ENCODE measurements at regions not wholly inside any gene's neighbourhood (a gene's known extent, or its start where the extent isn't known, plus 50 kb on each side); places are given as distances from the start of the nearest gene placed in this dataset.
"Not testable (repeated sequence)": the region's sequence is repeated elsewhere in the genome, so short reads cannot be mapped to it uniquely, and the experiment has no call there.

DNA sequence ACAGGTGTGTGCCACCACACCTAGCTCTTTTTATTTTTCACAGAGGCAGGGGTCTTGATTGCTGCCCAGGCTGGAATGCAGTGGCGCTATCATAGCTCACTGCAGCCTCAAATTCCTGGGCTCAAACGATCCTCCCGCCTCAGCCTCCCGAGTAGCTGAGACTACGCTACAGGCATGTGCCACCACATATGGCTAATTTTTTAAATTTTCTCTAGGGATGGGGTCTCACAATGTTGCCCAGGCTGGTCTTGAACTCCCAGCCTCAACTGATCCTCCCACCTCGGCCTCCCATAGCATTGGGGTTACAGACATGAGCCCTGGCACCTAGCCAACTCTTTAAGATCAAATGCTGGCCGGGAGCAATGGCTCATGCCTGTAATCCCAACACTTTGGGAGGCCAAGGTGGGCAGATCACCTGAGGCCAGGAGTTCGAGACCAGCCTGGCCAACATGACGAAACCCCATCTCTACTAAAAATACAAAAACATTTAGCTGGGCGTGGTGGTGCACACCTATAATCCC is 50.6 kb upstream of the MYL10 start:
- not testable (repeated sequence) for DNase-seq

DNA sequence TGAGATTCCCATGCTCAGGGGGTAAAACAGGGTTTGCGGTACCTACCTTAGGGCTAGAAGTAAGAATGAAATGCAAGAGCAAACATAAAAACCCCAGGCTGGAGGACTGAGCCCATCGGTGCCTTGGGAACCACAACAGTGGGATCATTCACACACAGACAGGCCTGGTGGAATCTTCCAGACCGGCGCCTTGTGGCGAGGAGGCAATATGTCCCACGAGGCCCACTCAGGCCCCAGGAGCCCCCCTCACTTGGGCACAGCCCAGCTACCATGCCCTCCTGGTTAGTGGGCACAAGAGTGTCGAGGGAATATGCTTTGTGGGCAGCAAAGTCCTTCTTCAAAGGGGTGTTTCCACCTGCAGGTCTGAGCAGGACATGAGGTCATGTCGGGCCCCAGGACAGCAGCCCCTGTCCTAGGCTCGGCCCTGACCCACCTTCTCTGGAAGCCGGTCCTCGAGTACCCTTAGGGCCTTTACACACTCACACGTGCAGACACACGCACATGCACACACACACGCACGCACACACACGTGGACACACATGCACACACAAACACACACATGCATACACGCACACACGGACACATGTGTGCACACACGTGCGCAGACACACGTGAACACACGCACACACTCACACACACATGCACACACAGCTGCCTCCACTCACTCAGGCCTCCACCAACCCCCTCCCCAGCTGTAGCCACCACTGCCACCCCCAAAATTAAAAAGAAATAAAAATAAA is 51.5 kb upstream of the MYL10 start:
- no peak for DNase-seq

DNA sequence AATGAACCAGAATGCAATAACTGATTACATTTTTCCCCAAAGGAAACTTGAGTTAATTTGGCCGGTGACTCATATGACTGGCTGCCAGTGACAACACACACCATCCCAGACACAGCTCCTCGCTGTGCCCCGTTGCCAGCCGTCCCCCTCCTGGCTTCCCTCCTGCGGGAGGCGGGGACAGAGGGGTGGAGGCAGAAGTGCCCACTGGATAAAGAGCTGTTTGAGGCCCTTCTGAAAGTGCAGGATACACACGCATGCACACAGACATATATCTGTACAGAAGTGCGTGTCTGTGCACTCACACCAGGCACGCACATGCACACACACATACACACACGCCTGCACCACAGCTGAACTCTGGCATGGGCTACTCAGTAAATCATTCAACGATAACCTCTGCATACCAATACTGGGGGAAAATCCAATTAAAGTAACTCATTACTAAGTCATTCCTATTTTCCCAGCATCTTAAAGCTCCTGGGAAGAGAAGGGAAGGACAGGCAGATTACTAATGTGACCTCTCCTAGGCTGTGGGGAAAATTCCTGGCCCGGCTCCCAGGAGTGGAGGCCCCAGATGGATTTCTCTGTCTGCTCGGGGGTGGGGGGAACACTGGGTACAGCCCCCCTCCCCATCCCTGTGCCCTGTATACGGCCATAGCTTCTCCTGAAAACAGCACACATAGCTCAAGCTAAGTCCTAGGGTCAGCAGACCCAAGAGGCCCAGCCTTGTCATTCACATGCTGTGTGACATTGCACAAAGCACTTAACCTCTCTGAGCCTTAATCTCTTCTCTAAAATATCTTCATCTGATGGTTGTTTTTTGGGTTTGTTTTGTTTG is 52.3 kb upstream of the MYL10 start:
- DNase-seq: no peak

DNA sequence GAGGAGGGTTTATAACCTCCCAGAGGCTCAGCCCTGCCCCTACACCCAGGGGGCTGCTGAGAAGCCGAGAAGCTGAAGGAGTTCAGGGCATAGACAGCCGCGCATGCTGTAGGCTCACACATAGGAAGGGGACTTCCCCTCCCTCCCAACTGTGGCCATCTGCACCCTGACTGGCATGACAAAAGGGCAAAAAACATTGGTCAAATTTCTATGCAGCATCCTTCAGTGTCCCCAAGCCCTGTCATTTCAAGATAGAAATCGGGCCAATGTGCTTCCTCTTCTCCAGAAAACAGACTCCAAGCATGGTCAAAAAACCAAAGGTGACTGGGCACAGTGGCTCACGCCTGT is 55.9 kb upstream of the MYL10 start:
- DNase-seq: no peak

DNA sequence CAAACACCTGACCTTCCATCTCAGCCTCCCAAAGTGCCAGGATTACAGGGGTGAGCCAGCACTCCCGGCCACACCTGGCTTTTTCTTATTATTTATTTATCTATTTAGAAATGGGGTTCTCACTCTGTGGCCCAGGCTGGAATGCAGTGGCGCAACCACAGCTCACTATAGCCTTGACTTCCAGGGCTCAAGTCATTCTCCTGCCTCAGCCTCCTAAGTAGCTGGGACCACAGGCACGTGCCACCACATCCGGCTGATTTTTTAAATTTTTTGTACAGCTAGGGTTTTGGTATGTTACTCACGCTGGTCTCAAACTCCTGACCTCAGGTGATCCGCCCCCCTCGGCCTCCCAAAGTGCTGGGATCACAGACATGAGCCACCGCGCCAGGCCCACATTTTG is 56.9 kb upstream of the MYL10 start:
- no peak for DNase-seq

DNA sequence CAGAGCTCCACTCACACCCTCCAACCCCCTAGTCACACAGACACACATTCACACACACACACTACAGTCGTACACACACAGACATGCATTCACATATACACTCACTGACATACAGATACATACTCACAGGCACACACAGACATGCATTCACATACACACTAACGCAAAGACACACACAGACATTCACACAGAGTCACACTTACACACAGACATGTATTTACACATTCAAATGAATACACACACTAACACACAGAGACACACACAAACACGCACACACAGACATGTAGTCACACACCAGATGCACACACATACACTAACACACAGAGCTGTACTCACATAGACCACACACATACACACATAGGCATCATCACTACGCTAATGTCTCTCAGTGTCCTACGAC is 58.0 kb upstream of the MYL10 start:
- no peak for DNase-seq

DNA sequence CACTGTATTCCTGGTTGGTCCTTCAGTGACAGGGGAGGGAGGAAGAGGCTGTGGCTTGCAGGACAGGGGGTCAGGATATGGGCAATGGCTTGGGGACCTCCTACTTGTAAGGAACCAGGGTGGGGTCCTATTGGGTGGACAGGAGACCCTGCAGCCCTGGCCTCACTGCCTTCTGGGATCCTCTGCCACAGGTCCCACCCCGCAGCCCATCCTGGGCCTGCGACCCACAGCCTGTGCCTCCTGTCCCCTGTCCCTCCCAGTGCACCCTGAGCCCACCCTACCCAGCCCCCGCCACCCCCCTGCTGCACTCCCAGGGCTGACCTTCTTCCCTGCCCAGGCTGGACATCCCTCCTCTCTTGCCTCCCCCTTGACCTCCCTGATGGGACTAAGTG is 58.7 kb upstream of the MYL10 start:
- no peak for DNase-seq

DNA sequence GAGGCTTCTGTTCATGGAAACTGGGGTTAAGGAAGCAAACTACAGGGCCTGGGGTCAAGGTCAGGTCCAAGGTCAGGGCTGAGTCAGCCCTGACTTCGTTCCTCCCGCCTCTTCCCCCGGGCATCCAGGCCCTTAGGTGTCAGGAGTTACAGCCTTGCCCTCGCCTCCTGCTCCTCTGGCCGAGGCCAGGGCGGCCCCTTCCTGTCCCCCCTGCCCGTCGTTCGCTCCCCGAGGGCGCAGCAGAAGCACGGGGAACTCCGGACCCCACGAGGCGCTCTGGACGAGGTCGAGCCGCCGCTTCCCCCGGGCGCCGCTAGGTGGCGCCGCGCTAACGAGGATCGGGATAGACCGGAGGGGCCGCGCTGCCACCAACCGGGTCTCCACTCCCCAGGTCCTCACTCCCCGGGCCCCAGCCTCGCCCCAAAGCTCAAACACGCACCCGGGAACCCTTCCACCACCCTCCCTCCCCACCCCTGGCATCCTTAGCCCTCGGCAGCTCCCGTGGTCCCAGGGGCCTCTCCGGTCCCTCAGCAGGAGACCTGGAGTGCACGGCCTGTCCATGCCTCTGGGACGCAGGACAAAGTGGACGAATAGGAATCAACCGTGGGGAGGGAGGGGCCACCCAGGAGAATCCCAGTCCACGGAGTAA is 59.2 kb upstream of the MYL10 start:
- DNase-seq: peak; percentile 88 to 90

DNA sequence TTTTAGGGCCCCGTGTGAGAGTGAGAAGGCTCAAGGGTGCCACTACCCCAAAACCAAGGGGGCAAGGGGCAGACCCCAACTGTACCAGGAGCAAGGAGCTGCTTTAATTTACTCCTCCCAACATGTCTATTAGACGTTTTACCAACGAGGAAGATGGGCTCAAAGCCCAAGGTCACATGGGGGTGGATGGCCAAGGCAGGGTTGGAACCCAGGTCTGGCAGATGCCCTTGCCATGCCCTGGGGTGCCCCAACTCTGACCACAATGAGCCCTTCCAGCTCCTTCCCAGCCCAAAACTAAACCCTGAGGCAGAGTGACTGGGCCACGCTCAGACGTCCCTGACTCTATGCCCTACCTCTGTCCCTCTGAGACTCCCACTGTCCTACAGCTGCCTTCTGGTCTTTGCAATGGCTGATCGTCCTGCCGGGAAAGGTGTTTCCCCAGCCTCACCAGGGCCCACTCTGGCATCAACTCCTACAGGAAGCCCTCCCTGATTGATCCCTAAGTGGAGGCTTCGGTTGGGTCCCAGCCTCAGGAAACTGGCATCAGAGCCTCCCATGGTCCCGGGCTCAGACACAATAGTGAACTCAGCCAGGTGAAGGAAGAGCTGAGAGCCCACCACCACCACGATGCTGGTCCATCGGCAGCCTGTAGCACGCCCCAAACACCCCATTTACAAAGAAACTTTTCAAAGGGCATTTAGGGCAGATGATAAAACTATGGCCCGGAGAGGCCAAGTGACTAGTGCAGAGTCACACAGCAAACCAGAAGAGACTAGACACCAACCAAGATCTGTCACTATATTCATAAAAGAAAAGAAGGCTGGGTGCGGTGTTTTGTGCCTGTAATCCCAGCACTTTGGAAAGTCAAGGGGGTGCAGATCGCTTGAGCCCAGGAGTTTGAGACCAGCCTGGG is 60.2 kb upstream of the MYL10 start:
- no peak for DNase-seq

DNA sequence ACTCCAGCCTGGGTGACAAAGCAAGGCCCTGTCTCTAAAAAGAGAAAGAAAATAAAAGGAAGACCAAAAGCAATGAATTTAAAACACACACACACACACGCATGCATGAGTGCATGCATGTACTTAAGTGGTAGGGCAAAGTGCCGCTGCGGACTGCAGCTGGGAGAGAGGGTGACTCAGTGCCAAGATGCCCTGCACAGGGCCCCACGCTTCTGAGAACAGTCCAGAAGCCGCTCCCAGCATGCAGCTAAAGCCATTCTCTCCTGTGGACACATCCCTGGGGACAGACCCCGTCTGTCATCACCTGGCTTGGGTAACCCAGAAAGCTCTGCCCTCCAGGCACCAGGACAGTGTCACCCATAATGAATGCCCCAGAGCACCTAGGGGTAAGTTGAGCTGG is 61.0 kb upstream of the MYL10 start:
- no peak for DNase-seq

DNA sequence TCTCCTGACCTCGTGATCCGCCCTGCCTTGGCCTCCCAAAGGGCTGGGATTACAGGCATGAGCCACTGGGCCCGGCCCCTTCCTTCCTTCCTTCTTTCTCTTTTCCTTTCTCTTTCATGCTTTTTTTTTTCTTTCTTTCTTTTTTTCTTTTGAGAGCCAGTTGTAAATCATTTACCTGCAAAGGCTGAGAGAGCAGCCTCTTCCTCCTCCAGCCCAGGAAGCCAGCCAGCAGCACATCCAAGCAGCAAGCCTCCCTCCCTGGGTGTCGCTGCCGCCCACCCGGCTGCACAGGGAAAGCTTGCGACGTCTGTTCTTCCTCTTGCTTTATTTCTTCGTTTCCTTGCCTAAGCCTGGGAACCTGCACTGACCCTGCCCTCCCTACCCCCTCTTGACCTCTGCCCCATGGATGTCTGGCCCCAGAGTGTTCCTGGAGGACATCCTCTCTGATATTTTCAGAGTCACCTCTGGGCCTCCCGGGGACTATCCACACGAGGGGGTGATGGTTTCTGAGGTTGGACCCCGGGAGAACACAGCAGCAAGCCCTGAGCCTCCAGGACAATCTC is 62.8 kb upstream of the MYL10 start:
- DNase-seq: no peak

DNA sequence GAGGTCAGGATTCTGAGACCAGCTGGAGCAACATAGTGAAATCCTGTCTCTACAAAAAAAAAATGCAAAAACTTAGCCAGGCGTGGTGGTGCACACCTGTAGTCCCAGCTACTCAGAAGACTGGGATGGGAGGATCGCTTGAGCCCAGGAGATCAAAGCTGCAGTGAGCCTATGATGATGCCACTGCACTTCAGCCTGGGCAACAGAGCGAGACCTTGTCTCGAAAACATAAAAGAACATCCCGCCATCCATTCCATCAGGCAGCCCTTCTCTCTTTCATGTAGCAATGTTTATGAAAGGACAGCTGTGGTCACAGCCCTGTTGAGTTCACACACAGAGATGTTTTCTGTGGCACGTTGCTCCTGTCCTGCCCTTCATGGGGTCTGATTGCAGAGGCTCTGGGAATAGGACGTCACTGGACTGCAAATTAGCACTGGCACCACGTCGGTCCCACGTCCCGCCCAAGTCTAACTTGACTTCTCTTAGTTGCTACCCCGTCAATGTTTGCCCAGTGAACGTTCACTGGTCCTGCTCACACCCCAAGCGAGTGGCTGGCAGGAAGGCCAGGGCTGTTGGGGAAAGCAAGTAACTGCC is 64.5 kb upstream of the MYL10 start:
- DNase-seq: no peak

DNA sequence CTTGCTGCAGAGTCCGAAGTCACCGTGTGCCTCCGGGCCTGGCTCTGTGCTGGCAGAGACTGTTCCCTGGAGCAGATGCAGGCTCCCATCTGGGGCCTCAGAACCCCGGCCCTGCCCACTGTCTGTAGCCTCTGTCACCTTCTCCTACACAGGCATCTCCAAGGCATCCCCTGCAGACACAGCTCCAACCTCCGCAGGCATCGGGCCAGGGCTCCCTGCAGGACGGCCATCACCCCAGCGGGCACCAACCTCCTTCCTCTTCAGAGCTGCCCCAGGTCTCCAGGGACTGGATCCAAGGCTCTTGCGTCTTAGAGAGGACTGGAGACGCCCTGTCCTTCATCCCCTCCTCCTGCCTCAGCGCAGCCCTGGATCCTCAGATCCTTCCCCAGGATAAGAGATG is 69.9 kb upstream of the MYL10 start:
- DNase-seq: no peak

DNA sequence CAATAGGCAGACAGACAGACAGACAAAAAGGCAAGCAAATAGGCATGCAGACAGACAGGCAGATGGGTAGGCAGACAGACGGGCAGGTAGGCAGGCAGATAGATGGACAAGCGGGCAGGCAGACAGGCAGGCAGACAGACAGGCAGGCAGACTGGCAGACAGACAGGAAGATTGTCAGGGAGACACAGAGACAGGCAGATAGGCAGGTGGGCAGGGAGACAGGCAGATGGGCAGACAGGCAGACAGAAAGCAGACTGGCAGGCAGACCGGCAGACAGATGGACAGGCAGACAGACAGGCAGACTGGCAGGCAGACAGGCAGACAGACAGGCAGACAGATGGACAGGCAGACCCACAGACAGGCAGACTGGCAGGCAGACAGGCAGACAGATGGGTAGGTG is 70.3 kb upstream of the MYL10 start:
- no peak for DNase-seq

DNA sequence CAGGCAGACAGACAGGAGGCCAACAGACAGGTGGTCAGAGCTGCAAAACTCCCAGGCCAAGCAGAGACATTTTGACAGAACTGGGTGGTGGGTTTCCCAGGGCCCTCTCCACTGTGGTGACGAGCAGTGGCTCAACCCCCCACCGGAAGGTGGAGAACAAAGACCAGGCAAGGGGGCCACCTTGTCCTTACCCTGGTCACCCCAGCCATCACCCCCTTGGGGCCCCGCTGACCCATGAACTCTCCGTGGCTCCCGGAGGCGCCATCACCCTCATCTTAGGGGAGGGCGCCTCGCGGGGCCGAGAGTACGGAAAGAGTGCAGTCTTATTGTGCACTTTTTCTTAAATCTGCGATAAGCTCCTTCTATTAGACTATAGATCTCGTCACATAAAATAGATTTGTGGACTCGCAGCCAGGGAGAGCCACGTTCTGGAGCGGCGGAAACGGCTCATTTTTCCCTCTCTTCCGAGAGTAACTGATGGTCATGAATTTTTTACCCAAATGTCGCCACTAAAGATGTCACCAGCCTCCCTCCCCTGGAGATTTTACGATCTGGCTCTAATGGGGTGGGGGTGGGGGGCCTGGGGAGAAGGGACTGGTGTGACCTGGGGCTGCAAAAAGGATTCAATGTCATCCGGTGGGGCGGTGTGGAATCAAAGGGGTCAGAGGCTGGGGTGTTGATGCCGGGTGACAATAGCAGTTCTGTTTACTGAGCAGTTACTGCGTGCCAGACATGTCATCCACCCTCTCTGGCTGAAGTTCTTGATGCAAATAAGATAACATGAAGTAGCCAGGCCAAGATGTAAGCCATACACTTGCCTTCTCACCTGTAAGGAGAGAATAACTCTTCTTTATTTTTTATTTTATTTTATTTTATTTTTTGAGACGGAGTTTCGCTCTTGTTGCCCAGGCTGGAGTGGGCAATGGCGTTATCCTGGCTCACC is 71.1 kb upstream of the MYL10 start:
- DNase-seq: no peak

DNA sequence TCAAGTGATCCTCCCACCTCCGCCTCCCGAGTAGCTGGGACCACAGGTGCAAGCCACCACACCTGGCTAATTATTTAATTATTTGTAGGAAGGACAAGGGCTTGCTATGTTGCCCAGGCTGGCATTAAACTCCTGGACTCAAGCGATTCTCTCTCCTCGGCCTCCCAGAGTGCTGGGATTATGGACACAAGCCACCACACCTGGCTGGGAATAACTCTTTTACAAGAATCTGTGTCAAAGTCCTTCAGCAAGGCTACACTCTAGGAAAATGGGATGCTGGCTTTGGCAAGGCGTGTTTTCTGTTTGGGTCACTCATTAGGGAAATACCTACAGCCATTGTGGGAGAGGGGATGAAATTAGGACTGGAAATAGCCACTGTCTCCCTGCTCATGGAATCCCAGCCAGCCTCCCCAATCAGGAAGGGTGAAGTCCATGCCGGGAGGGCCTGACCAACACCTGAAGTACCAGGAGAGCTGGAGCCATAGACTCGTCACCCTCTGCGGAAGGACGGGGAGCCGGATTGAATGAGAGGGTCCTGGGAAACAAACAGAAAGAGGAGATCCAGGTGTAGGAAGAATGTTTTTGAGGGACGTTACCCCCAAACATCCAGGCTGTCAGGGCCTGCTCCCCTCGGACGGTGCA is 72.2 kb upstream of the MYL10 start:
- DNase-seq: no peak

DNA sequence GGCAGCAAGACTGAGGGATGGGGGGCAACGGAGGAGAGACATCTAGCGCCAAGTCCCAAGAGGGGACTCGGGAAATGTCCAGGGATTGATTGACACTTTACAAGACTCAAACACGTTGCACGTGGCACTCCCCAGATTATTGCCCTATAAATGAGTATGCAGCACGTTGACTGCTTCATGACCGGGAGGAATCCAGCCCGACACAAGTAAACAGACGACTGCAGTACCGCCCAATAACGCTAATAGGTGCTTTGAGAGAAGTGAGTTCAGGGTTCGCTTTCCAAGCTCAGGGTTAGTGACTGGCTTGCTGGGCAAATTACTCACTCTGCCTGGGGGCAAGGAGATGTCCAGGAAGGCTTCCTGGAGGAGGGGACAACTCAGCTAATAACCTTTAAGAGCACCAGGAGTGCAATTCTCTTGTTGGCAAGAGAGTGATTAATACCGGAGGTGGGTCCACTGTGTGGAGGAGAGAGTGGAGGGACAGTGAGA is 73.3 kb upstream of the MYL10 start:
- DNase-seq: no peak

DNA sequence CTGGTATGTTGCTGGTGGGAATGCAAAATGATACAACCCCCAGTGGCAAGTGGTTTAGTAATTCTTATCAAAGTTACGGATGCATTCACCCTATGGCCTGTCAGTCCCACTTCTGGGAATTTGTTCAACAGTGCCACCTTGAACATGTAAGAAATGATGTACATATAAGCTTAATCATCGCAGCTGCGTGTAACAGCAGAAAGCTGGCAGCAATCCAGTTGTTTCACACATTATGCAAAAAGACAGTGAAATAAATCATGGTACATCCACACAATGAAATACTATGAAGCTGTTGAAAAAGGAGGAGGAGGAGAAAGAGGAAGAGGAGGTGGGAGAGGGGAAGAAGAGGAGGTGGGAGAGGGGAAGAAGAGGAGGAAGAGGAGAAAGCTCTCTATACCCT is 76.2 kb upstream of the MYL10 start:
- DNase-seq: no peak

DNA sequence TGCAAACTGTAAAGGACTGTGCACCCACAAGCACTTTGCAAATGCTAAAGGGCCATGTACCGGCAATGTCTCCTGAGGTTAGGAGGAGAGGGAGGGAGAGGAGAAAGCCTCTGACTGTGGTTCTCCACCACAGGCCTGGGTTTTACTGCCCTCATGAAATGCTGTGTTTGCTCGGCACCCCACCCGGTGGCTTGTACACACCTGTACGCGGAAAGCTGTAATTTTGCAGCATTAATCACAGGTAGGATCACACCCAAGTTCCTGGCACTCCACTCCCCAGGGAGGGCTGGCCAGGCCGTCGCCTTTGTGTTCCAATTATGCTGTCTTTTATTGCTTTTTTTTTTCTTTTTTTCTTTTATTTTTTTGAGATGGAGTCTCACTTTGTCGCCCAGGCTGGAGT is 78.5 kb upstream of the MYL10 start:
- no peak for DNase-seq

DNA sequence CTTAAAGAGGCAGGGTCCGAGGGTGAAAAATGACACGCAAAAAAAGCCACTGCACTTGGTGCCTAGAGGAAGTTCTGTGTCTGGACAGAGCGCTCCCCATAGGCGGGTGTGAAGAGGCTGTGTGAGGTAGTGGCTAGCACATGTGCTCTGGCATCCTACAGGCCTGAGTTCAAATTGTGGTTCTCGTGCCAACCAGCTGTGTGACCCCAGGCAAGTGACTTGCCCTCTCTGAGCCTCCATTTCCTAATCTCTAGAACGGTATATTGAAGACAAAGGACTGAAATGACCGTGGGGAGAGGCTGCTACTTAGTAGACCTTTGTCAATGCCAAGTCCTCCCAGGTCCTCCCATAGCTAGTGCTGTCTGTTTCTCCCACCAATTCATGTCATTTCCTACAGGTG is 79.1 kb upstream of the MYL10 start:
- no peak for DNase-seq
